GM23338 (cell line): ENCODE measurements at regions not wholly inside any gene's neighbourhood (a gene's known extent, or its start where the extent isn't known, plus 50 kb on each side); places are given as distances from the start of the nearest gene placed in this dataset.

ENCODE experiments used
- ATAC-seq: fragments of 200-7000 bp; cut with Tn5 transposase; 3 replicates; pipeline ENCODE4 v1.9.1; 2020
- DNase-seq: peaks from one replicate; pipeline ENCODE4 v3.0.0-alpha.2; 2015; ENCODE audit warnings: low spot score
- H2AFZ ChIP-seq: fragments of 200-600 bp; sonication (generic); 2 replicates; pipeline ENCODE4 v1.8.0; 2016; ENCODE audit warnings: antibody characterized with exemption, mild to moderate bottlenecking, moderate library complexity
- H3F3A ChIP-seq: fragments of 200-600 bp; sonication (generic); replicated peaks from 2 replicates; pipeline ENCODE4 v1.8.0; 2017; ENCODE audit warnings: antibody characterized with exemption, mixed run types, low read depth
- H3K27ac ChIP-seq: fragments of 200-600 bp; sonication (generic); 2 replicates; pipeline ENCODE4 v1.6.1; 2016; ENCODE audit warnings: low read depth
- H3K27me3 ChIP-seq: fragments of 200-600 bp; sonication (generic); 2 replicates; pipeline ENCODE4 v1.8.0; 2016; ENCODE audit warnings: mild to moderate bottlenecking, mixed run types, moderate library complexity; ENCODE audit not compliant: insufficient read depth
- H3K36me3 ChIP-seq: fragments of 200-600 bp; sonication (generic); 2 replicates; pipeline ENCODE4 v1.8.0; 2016; ENCODE audit warnings: mild to moderate bottlenecking; ENCODE audit not compliant: insufficient read depth
- H3K4me1 ChIP-seq: fragments of 200-600 bp; sonication (generic); 2 replicates; pipeline ENCODE4 v1.8.0; 2016; ENCODE audit warnings: mild to moderate bottlenecking, moderate library complexity; ENCODE audit not compliant: insufficient read depth
- H3K4me2 ChIP-seq: fragments of 200-600 bp; sonication (generic); 2 replicates; pipeline ENCODE4 v1.7.1; 2017; ENCODE audit warnings: mixed run types
- H3K4me3 ChIP-seq: fragments of 200-600 bp; sonication (generic); 2 replicates; pipeline ENCODE4 v1.6.1; 2016; ENCODE audit warnings: mixed run types
- H3K79me2 ChIP-seq: fragments of 200-600 bp; sonication (generic); replicated peaks from 2 replicates; pipeline ENCODE4 v1.8.0; 2017; ENCODE audit warnings: mild to moderate bottlenecking; ENCODE audit not compliant: insufficient read depth
- H3K9me2 ChIP-seq: fragments of 200-600 bp; sonication (generic); 2 replicates; pipeline ENCODE4 v1.8.0; 2017; ENCODE audit not compliant: insufficient read depth
- H4K20me1 ChIP-seq: fragments of 200-600 bp; sonication (generic); replicated peaks from 2 replicates; pipeline ENCODE4 v1.8.0; 2017; ENCODE audit warnings: mild to moderate bottlenecking; ENCODE audit not compliant: insufficient read depth
- H3K27ac Mint-ChIP-seq: 2 replicates; pipeline ENCODE4 v1.8.0; 2020; ENCODE audit warnings: inconsistent platforms, mild to moderate bottlenecking, moderate library complexity, mixed read lengths
- H3K27me3 Mint-ChIP-seq: 3 replicates; pipeline ENCODE4 v1.8.0; 2022; ENCODE audit warnings: low read depth, mild to moderate bottlenecking, moderate library complexity, mixed read lengths, inconsistent platforms; ENCODE audit not compliant: insufficient read depth, poor library complexity
- H3K36me3 Mint-ChIP-seq: 3 replicates; pipeline ENCODE4 v1.8.0; 2021; ENCODE audit warnings: low read depth, mild to moderate bottlenecking, inconsistent platforms, moderate library complexity, mixed read lengths
- H3K4me1 Mint-ChIP-seq: 3 replicates; pipeline ENCODE4 v1.8.0; 2020; ENCODE audit warnings: mild to moderate bottlenecking, inconsistent platforms, mixed read lengths
- H3K4me3 Mint-ChIP-seq: 3 replicates; pipeline ENCODE4 v1.8.0; 2021; ENCODE audit warnings: moderate library complexity, mild to moderate bottlenecking, inconsistent platforms, mixed read lengths
- H3K9me3 Mint-ChIP-seq: 3 replicates; pipeline ENCODE4 v1.8.0; 2020; ENCODE audit warnings: moderate library complexity, mild to moderate bottlenecking, inconsistent platforms, mixed read lengths
- CREB1 ChIP-seq: fragments of 250-450 bp; sonication (Bioruptor Pico); IDR thresholded peaks from 2 replicates; pipeline ENCODE4 v1.5.0; 2020; ENCODE audit warnings: low read depth, mild to moderate bottlenecking, moderate library complexity
- CTCF ChIP-seq, 2 experiments: fragments of 200-600 bp in 1 of 2; sonication (generic) in 1 of 2; conservative IDR thresholded peaks; 2 replicates each; pipeline versions ENCODE4 v1.5.1 to v1.6.1; 2016 to 2017; ENCODE audit warnings: antibody characterized with exemption in 2 of 2, low read depth in 2 of 2, mild to moderate bottlenecking in 2 of 2, moderate library complexity in 1 of 2
- EZH2 ChIP-seq: fragments of 200-600 bp; sonication (generic); IDR thresholded peaks from one replicate; pipeline ENCODE4 v1.8.0; 2017; ENCODE audit warnings: antibody characterized with exemption, mild to moderate bottlenecking, low read depth; ENCODE audit not compliant: unreplicated experiment
- EZH2phosphoT487 ChIP-seq: fragments of 200-600 bp; sonication (generic); IDR thresholded peaks from one replicate; pipeline ENCODE4 v1.8.1; 2018; ENCODE audit warnings: antibody characterized with exemption; ENCODE audit not compliant: unreplicated experiment
- JUNB ChIP-seq: IDR thresholded peaks from one replicate; pipeline ENCODE4 v1.6.1; 2016; ENCODE audit warnings: antibody characterized with exemption; ENCODE audit not compliant: unreplicated experiment
- NANOG ChIP-seq: IDR thresholded peaks from 2 replicates; pipeline ENCODE4 v1.6.1; 2016; ENCODE audit warnings: antibody characterized with exemption, borderline replicate concordance
- POLR2AphosphoS5 ChIP-seq: IDR thresholded peaks from 2 replicates; pipeline ENCODE4 v1.6.1; 2016; ENCODE audit warnings: antibody characterized with exemption, low read depth
- STAT1 ChIP-seq: IDR thresholded peaks from one replicate; pipeline ENCODE4 v1.6.1; 2016; ENCODE audit warnings: antibody characterized with exemption; ENCODE audit not compliant: unreplicated experiment
- ZNF114 ChIP-seq: fragments of 250-450 bp; sonication (Bioruptor Pico); IDR thresholded peaks from 2 replicates; pipeline ENCODE4 v1.5.0; 2020; ENCODE audit warnings: mild to moderate bottlenecking, moderate library complexity
- ZNF331 ChIP-seq: fragments of 250-450 bp; sonication (Bioruptor Pico); IDR thresholded peaks from 2 replicates; pipeline ENCODE4 v1.5.0; 2020; ENCODE audit warnings: low read depth, mild to moderate bottlenecking, moderate library complexity
- ZNF462 ChIP-seq: fragments of 250-450 bp; sonication (Bioruptor Pico); IDR thresholded peaks from 2 replicates; pipeline ENCODE4 v1.5.0; 2020; ENCODE audit warnings: mild to moderate bottlenecking, moderate library complexity
- TF ChIP-seq, protein P1 (sequence below): IDR thresholded peaks from one replicate; pipeline ENCODE4 v1.6.1; 2018; ENCODE audit warnings: antibody characterized with exemption; ENCODE audit not compliant: unreplicated experiment
- TF ChIP-seq, protein P2 (sequence below): IDR thresholded peaks from 2 replicates; pipeline ENCODE4 v1.6.1; 2016; ENCODE audit warnings: antibody characterized with exemption

GRCh38 chr18:51751901-51752300, 554.4 kb upstream of the MEX3C start:
- H3K27me3 ChIP-seq = no peaks in the 10 kb centered on the region
- H3K9me2 ChIP-seq = peaks cover 12% of the 10 kb centered on the region
- H3K27ac ChIP-seq = no peak overlapping the region
- no peak overlapping the region for H3K4me2 ChIP-seq
- no peak for ATAC-seq
- no peaks in the 10 kb centered on the region for H3K79me2 ChIP-seq
- no peak for DNase-seq
- H3K4me1 ChIP-seq = peaks cover 5% of the 10 kb centered on the region; the same call in 1 of the 2 replicates
- H3K36me3 ChIP-seq = no peaks in the 10 kb centered on the region
- Mint-ChIP-seq H3K27ac (no peak overlapping the region), H3K9me3 (peaks cover 6% of the 10 kb centered on the region; the same call in 2 of the 3 replicates), H3K4me1 (peaks cover 24% of the 10 kb centered on the region; the same call in 2 of the 3 replicates), H3K4me3 (no peak overlapping the region), H3K27me3 (peaks cover 2% of the 10 kb centered on the region), H3K36me3 (no peaks in the 10 kb centered on the region; the same call in 2 of the 3 replicates)
- no peaks in the 10 kb centered on the region for H3F3A ChIP-seq
- no peak overlapping the region for H2AFZ ChIP-seq
- TF ChIP-seq ZNF462 (CRISPR knock-in tag) = no peak
- TF ChIP-seq, protein P1, sequence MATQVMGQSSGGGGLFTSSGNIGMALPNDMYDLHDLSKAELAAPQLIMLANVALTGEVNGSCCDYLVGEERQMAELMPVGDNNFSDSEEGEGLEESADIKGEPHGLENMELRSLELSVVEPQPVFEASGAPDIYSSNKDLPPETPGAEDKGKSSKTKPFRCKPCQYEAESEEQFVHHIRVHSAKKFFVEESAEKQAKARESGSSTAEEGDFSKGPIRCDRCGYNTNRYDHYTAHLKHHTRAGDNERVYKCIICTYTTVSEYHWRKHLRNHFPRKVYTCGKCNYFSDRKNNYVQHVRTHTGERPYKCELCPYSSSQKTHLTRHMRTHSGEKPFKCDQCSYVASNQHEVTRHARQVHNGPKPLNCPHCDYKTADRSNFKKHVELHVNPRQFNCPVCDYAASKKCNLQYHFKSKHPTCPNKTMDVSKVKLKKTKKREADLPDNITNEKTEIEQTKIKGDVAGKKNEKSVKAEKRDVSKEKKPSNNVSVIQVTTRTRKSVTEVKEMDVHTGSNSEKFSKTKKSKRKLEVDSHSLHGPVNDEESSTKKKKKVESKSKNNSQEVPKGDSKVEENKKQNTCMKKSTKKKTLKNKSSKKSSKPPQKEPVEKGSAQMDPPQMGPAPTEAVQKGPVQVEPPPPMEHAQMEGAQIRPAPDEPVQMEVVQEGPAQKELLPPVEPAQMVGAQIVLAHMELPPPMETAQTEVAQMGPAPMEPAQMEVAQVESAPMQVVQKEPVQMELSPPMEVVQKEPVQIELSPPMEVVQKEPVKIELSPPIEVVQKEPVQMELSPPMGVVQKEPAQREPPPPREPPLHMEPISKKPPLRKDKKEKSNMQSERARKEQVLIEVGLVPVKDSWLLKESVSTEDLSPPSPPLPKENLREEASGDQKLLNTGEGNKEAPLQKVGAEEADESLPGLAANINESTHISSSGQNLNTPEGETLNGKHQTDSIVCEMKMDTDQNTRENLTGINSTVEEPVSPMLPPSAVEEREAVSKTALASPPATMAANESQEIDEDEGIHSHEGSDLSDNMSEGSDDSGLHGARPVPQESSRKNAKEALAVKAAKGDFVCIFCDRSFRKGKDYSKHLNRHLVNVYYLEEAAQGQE = no peak
- no peak for TF ChIP-seq EZH2
- no peak for TF ChIP-seq POLR2AphosphoS5
- TF ChIP-seq, protein P2, sequence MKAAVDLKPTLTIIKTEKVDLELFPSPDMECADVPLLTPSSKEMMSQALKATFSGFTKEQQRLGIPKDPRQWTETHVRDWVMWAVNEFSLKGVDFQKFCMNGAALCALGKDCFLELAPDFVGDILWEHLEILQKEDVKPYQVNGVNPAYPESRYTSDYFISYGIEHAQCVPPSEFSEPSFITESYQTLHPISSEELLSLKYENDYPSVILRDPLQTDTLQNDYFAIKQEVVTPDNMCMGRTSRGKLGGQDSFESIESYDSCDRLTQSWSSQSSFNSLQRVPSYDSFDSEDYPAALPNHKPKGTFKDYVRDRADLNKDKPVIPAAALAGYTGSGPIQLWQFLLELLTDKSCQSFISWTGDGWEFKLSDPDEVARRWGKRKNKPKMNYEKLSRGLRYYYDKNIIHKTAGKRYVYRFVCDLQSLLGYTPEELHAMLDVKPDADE = no peak
- no peak for TF ChIP-seq STAT1
- no peak for TF ChIP-seq ZNF331 (CRISPR knock-in tag)
- TF ChIP-seq NANOG = no peak
- no peak for TF ChIP-seq EZH2phosphoT487
- TF ChIP-seq CREB1 = no peak
- TF ChIP-seq CTCF (conservative IDR thresholded peaks at IDR 0.05; ENCODE audit: low read depth in 2 of 2) = no peak
- no peak for TF ChIP-seq JUNB
- no peak for TF ChIP-seq ZNF114 (CRISPR knock-in tag)
- no peaks in the 10 kb centered on the region for H4K20me1 ChIP-seq
- no peak overlapping the region for H3K4me3 ChIP-seq
